ENCODE measurements at regions not wholly inside any gene's neighbourhood (a gene's known extent, or its start where the extent isn't known, plus 50 kb on each side); places are given as distances from the start of the nearest gene placed in this dataset.

GRCh38 chr11:96681019-96681716, 291.4 kb downstream of the JRKL start:
- DNase-seq (no peak), ATAC-seq (no peak)
- peaks cover 0 to 7% of the 10 kb centered on the region in 2 donors for H3K9me3 Mint-ChIP-seq
- H3K4me1 Mint-ChIP-seq, result no peaks in the 10 kb centered on the region
- H3K27ac Mint-ChIP-seq, result no peak overlapping the region
- H3K4me3 Mint-ChIP-seq, result no peak overlapping the region
- H3K27me3 Mint-ChIP-seq, result no peaks in the 10 kb centered on the region

- Mint-ChIP-seq H3K9me3 (peaks cover 0 to 6% of the 10 kb centered on the region in 2 donors), H3K4me1 (no peaks in the 10 kb centered on the region), H3K4me3 (no peak overlapping the region), H3K27ac (no peak overlapping the region), H3K27me3 (no peaks in the 10 kb centered on the region)
- ATAC-seq (no peak), DNase-seq (no peak)
Measured at GRCh38 chr11:96694338-96694737, 304.5 kb downstream of the JRKL start.

GRCh38 chr11:96696731-96697130, 306.9 kb downstream of the JRKL start:
- no peak for ATAC-seq
- Mint-ChIP-seq H3K4me3 (no peak overlapping the region), H3K9me3 (peaks cover 0 to 6% of the 10 kb centered on the region in 2 donors), H3K27ac (no peak overlapping the region), H3K4me1 (no peaks in the 10 kb centered on the region), H3K27me3 (no peaks in the 10 kb centered on the region)
- no peak for DNase-seq

GRCh38 chr11:96697466-96697865, 307.7 kb downstream of the JRKL start:
- Mint-ChIP-seq H3K4me3 (no peak overlapping the region), H3K27me3 (no peaks in the 10 kb centered on the region), H3K9me3 (peaks cover 0 to 6% of the 10 kb centered on the region in 2 donors), H3K27ac (no peak overlapping the region), H3K4me1 (no peaks in the 10 kb centered on the region)
- DNase-seq, result no peak
- no peak for ATAC-seq

GRCh38 chr11:96704847-96705246, 315.0 kb downstream of the JRKL start:
- ATAC-seq (no peak), DNase-seq (no peak)
- Mint-ChIP-seq H3K4me1 (no peaks in the 10 kb centered on the region), H3K27me3 (no peaks in the 10 kb centered on the region), H3K27ac (no peak overlapping the region), H3K9me3 (peaks cover 0 to 7% of the 10 kb centered on the region in 2 donors), H3K4me3 (no peak overlapping the region)

GRCh38 chr11:96706761-96707160, 316.9 kb downstream of the JRKL start:
- ATAC-seq (no peak), DNase-seq (no peak)
- H3K4me1 Mint-ChIP-seq, result no peaks in the 10 kb centered on the region
- H3K27ac Mint-ChIP-seq, result no peak overlapping the region
- H3K27me3 Mint-ChIP-seq, result no peaks in the 10 kb centered on the region
- H3K9me3 Mint-ChIP-seq, result peaks cover 0 to 15% of the 10 kb centered on the region in 2 donors
- H3K4me3 Mint-ChIP-seq, result no peak overlapping the region

- DNase-seq, result no peak
- Mint-ChIP-seq H3K9me3 (peaks cover 0 to 15% of the 10 kb centered on the region in 2 donors), H3K27me3 (no peaks in the 10 kb centered on the region), H3K4me1 (no peaks in the 10 kb centered on the region), H3K27ac (no peak overlapping the region), H3K4me3 (no peak overlapping the region)
- ATAC-seq, result no peak
Measured at GRCh38 chr11:96707273-96707672, 317.5 kb downstream of the JRKL start.

GRCh38 chr11:96708219-96708878, 318.5 kb downstream of the JRKL start:
- no peak overlapping the region for H3K4me3 Mint-ChIP-seq

GRCh38 chr11:96713301-96713700, 323.5 kb downstream of the JRKL start:
- Mint-ChIP-seq H3K9me3 (peaks cover 0 to 7% of the 10 kb centered on the region in 2 donors), H3K27me3 (no peaks in the 10 kb centered on the region)

More at GRCh38 chr11:96708219-96708878, 318.5 kb downstream of the JRKL start:
- H3K27me3 Mint-ChIP-seq, result no peaks in the 10 kb centered on the region
- no peak overlapping the region for H3K27ac Mint-ChIP-seq
- DNase-seq (no peak), ATAC-seq (no peak)
- no peaks in the 10 kb centered on the region for H3K4me1 Mint-ChIP-seq
- peaks cover 0 to 15% of the 10 kb centered on the region in 2 donors for H3K9me3 Mint-ChIP-seq

GRCh38 chr11:96714689-96715088, 324.9 kb downstream of the JRKL start:
- Mint-ChIP-seq H3K27ac (no peak overlapping the region), H3K27me3 (no peaks in the 10 kb centered on the region), H3K9me3 (peaks cover 0 to 7% of the 10 kb centered on the region in 2 donors), H3K4me3 (no peak overlapping the region), H3K4me1 (no peaks in the 10 kb centered on the region)
- ATAC-seq (no peak), DNase-seq (no peak)

More at GRCh38 chr11:96713301-96713700, 323.5 kb downstream of the JRKL start:
- ATAC-seq (no peak), DNase-seq (no peak)
- Mint-ChIP-seq H3K27ac (no peak overlapping the region), H3K4me3 (no peak overlapping the region), H3K4me1 (no peaks in the 10 kb centered on the region)

GRCh38 chr11:96715208-96715607, 325.4 kb downstream of the JRKL start:
- Mint-ChIP-seq H3K9me3 (peaks cover 0 to 7% of the 10 kb centered on the region in 2 donors), H3K27ac (no peak overlapping the region), H3K4me3 (no peak overlapping the region), H3K4me1 (no peaks in the 10 kb centered on the region), H3K27me3 (no peaks in the 10 kb centered on the region)
- ATAC-seq (no peak), DNase-seq (no peak)

- DNase-seq (no peak), ATAC-seq (no peak)
- Mint-ChIP-seq H3K4me3 (no peak overlapping the region), H3K27me3 (no peaks in the 10 kb centered on the region), H3K4me1 (no peaks in the 10 kb centered on the region), H3K27ac (no peak overlapping the region), H3K9me3 (peaks cover 0 to 6% of the 10 kb centered on the region in 2 donors)
Measured at GRCh38 chr11:96736601-96737000, 346.8 kb downstream of the JRKL start.

GRCh38 chr11:96738311-96738710, 348.5 kb downstream of the JRKL start:
- no peak for DNase-seq
- Mint-ChIP-seq H3K4me1 (no peaks in the 10 kb centered on the region), H3K27me3 (no peaks in the 10 kb centered on the region), H3K9me3 (peaks cover 0 to 6% of the 10 kb centered on the region in 2 donors), H3K4me3 (no peak overlapping the region), H3K27ac (no peak overlapping the region)
- ATAC-seq, result no peak

- H3K4me3 Mint-ChIP-seq, result no peak overlapping the region
- ATAC-seq, result no peak
- no peaks in the 10 kb centered on the region for H3K4me1 Mint-ChIP-seq
- no peak for DNase-seq
- no peaks in the 10 kb centered on the region for H3K27me3 Mint-ChIP-seq
- H3K27ac Mint-ChIP-seq, result no peak overlapping the region
- peaks cover 0 to 6% of the 10 kb centered on the region in 2 donors for H3K9me3 Mint-ChIP-seq
Measured at GRCh38 chr11:96741068-96741467, 351.3 kb downstream of the JRKL start.

GRCh38 chr11:96744697-96745096, 354.9 kb downstream of the JRKL start:
- no peak overlapping the region for H3K4me3 Mint-ChIP-seq
- no peaks in the 10 kb centered on the region for H3K9me3 Mint-ChIP-seq
- no peak overlapping the region for H3K27ac Mint-ChIP-seq
- ATAC-seq (no peak), DNase-seq (no peak)
- no peaks in the 10 kb centered on the region for H3K4me1 Mint-ChIP-seq
- H3K27me3 Mint-ChIP-seq, result no peaks in the 10 kb centered on the region

GRCh38 chr11:96748639-96749370, 359.0 kb downstream of the JRKL start:
- no peak overlapping the region for H3K27ac Mint-ChIP-seq
- H3K4me1 Mint-ChIP-seq, result no peaks in the 10 kb centered on the region
- H3K4me3 Mint-ChIP-seq, result no peak overlapping the region
- peaks cover 0 to 5% of the 10 kb centered on the region in 2 donors for H3K9me3 Mint-ChIP-seq
- no peaks in the 10 kb centered on the region for H3K27me3 Mint-ChIP-seq
- ATAC-seq, result no peak
- no peak for DNase-seq

Measured in stimulated activated naive CD8-positive, alpha-beta T cell treated with anti-CD3 and anti-CD28 coated beads, Interleukin-15, amount 100 ng/mL, for 72 hours (primary cell).